Tibial nerve (tissue), 4 donors: ENCODE measurements at regions not wholly inside any gene's neighbourhood (a gene's known extent, or its start where the extent isn't known, plus 50 kb on each side); places are given as distances from the start of the nearest gene placed in this dataset.

Experiments used
- DNase-seq, 2 donors: peaks; one replicate each; pipeline ENCODE4 v3.0.0-alpha.2; 2019; ENCODE audit warnings: low spot score in 2 of 2
- H3K27ac ChIP-seq, 4 donors: fragments of 200-600 bp; sonication (generic) in 3 of 4; one replicate each; pipeline ENCODE4 v1.5.1; 2017 to 2019; ENCODE audit warnings: mild to moderate bottlenecking in 1 of 4
- H3K27me3 ChIP-seq, 2 donors: fragments of 200-600 bp; sonication (generic) in 1 of 2; one replicate each; pipeline versions ENCODE4 v1.5.1 to v1.6.0; 2017 to 2019
- H3K36me3 ChIP-seq, 3 donors: fragments of 200-600 bp; sonication (generic); one replicate each; pipeline ENCODE4 v1.5.1; 2018 to 2019
- H3K4me1 ChIP-seq, 4 donors: fragments of 200-600 bp; sonication (generic) in 3 of 4; one replicate each; pipeline ENCODE4 v1.5.1; 2017 to 2019
- H3K4me3 ChIP-seq, 4 donors: fragments of 200-600 bp; sonication (generic) in 3 of 4; one replicate each; pipeline ENCODE4 v1.5.1; 2017 to 2019; ENCODE audit warnings: mild to moderate bottlenecking in 1 of 4, moderate library complexity in 1 of 4
- H3K9me3 ChIP-seq, 4 donors: fragments of 200-600 bp; sonication (generic) in 3 of 4; one replicate each; pipeline ENCODE4 v1.5.1; 2017 to 2019
- CTCF ChIP-seq, 5 experiments: fragments of 200-600 bp in 3 of 5; fragments of 450-650 bp in 2 of 5; sonication (generic) in 3 of 5; IDR thresholded peaks; one replicate each; pipeline ENCODE4 v1.5.1; 2016 to 2019; ENCODE audit warnings: antibody characterized with exemption in 5 of 5, mild to moderate bottlenecking in 3 of 5, moderate library complexity in 2 of 5
- EP300 ChIP-seq, 2 donors: sonication (generic); formaldehyde crosslinking; IDR thresholded peaks; one replicate each; pipeline ENCODE4 v1.6.1; 2017; ENCODE audit warnings: antibody characterized with exemption in 2 of 2, mild to moderate bottlenecking in 1 of 2
- POLR2A ChIP-seq, 2 donors: fragments of 450-650 bp; IDR thresholded peaks; one replicate each; pipeline ENCODE4 v1.6.1; 2017; ENCODE audit warnings: antibody characterized with exemption in 2 of 2, mild to moderate bottlenecking in 2 of 2, moderate library complexity in 2 of 2
- WGBS, 2 donors: methylation state at CpG; one replicate each; pipeline ENCODE4 v1.1.5; 2018; 5-methylcytosine and 5-hydroxymethylcytosine counted together

DNA sequence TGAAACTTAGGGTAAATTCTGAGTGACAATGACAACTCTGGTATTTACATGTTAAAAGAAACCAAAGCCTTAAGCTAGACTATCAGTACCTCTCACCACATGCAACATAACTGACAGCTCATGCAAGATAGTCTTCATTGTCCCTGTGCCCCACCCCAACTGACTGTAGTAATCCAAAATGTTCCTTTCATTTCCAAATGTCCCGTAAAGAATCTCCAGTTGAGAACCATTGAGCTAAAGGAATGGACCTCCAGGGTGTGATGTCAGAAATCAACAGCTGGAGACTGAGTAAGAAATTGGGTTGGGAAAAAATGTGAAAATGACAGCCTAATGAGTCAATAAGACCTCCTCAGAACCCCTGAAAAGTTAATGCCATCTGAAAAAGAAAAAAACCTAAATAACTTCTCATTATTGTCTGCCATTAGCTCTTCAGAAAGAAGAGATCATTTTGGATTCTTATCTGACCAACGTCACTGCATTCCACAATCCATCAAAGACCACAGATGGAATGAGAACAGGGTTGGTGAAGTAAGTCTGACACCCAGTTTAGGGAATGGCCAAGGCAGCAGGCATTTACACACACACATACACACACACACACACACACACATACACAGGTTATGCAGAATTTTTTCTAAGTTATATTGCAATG is 51.7 kb upstream of the ACVR2A start:
- H3K4me3 ChIP-seq = no peak overlapping the region
- no peak overlapping the region for H3K27ac ChIP-seq
- 80 to 89% methylated on average over 2 of the region's 2 CpGs for WGBS, 2 donors
- DNase-seq = no peak
- H3K9me3 ChIP-seq = no peaks in the 10 kb centered on the region
- no peaks in the 10 kb centered on the region for H3K36me3 ChIP-seq
- peaks cover 0 to 6% (median 0%) of the 10 kb centered on the region in 4 donors for H3K4me1 ChIP-seq
- TF ChIP-seq POLR2A (IDR thresholded peaks at IDR 0.05) = no peak
- no peak for TF ChIP-seq EP300 (IDR thresholded peaks at IDR 0.05)
- TF ChIP-seq CTCF (IDR thresholded peaks at IDR 0.05) = no peak
- no peaks in the 10 kb centered on the region for H3K27me3 ChIP-seq

GRCh38 chr2:147790580-147790979 is 54.2 kb upstream of the ACVR2A start:
- no peak for DNase-seq
- H3K9me3 ChIP-seq = no peaks in the 10 kb centered on the region
- TF ChIP-seq EP300 (IDR thresholded peaks at IDR 0.05) (no peak), POLR2A (IDR thresholded peaks at IDR 0.05) (no peak), CTCF (IDR thresholded peaks at IDR 0.05) (no peak)
- WGBS, 2 donors = 91 to 95% methylated on average over 2 of the region's 2 CpGs
- no peaks in the 10 kb centered on the region for H3K36me3 ChIP-seq
- H3K27me3 ChIP-seq = no peaks in the 10 kb centered on the region
- H3K27ac ChIP-seq = no peak overlapping the region
- H3K4me1 ChIP-seq = no peaks in the 10 kb centered on the region
- H3K4me3 ChIP-seq = no peak overlapping the region

GRCh38 chr2:147789720-147790119 is 55.1 kb upstream of the ACVR2A start:
- no peaks in the 10 kb centered on the region for H3K27me3 ChIP-seq
- no peaks in the 10 kb centered on the region for H3K9me3 ChIP-seq
- no peak for TF ChIP-seq EP300 (IDR thresholded peaks at IDR 0.05)
- no peak for TF ChIP-seq POLR2A (IDR thresholded peaks at IDR 0.05)
- TF ChIP-seq CTCF (IDR thresholded peaks at IDR 0.05) = no peak
- H3K36me3 ChIP-seq = no peaks in the 10 kb centered on the region
- H3K4me1 ChIP-seq = no peaks in the 10 kb centered on the region
- H3K27ac ChIP-seq = no peak overlapping the region
- no peak overlapping the region for H3K4me3 ChIP-seq
- no peak for DNase-seq
- WGBS, 2 donors = 17 to 38% methylated on average over 3 of the region's 3 CpGs

GRCh38 chr2:147789287-147789686 is 55.5 kb upstream of the ACVR2A start:
- no peak for DNase-seq
- Histone ChIP-seq H3K4me3 (no peak overlapping the region), H3K36me3 (no peaks in the 10 kb centered on the region), H3K27me3 (no peaks in the 10 kb centered on the region), H3K4me1 (no peaks in the 10 kb centered on the region), H3K9me3 (no peaks in the 10 kb centered on the region), H3K27ac (no peak overlapping the region)
- TF ChIP-seq CTCF (IDR thresholded peaks at IDR 0.05) = no peak
- no peak for TF ChIP-seq POLR2A (IDR thresholded peaks at IDR 0.05)
- no peak for TF ChIP-seq EP300 (IDR thresholded peaks at IDR 0.05)
- WGBS, 2 donors = 63% methylated on average over 2 of the region's 2 CpGs

GRCh38 chr2:147782141-147782930 is 62.5 kb upstream of the ACVR2A start:
- Histone ChIP-seq H3K9me3 (no peaks in the 10 kb centered on the region), H3K36me3 (no peaks in the 10 kb centered on the region), H3K4me3 (no peak overlapping the region), H3K27ac (no peak overlapping the region), H3K4me1 (no peaks in the 10 kb centered on the region), H3K27me3 (no peaks in the 10 kb centered on the region)
- no peak for DNase-seq
- TF ChIP-seq CTCF (IDR thresholded peaks at IDR 0.05) = no peak
- TF ChIP-seq POLR2A (IDR thresholded peaks at IDR 0.05) = no peak
- 29 to 41% methylated on average over 4 of the region's 4 CpGs for WGBS, 2 donors
